Skin of body (tissue), 1 donor: ENCODE measurements at regions not wholly inside any gene's neighbourhood (a gene's known extent, or its start where the extent isn't known, plus 50 kb on each side); places are given as distances from the start of the nearest gene placed in this dataset.
A peak's percentile ranks its signal among the peaks of the same experiment; 100 is the strongest.

ENCODE experiments used
- DNase-seq: peaks from one replicate; lab custom pipeline; 2025; lab: John Stamatoyannopoulos, UW

- DNase-seq: no peak
These were observed 183.7 kb downstream of the RGS3 start for GRCh38 chr9:113646946-113647914.

- DNase-seq: no peak
These were observed 184.5 kb downstream of the RGS3 start for GRCh38 chr9:113648048-113648447.

- no peak for DNase-seq
These were observed 185.1 kb downstream of the RGS3 start for GRCh38 chr9:113648586-113648985.

GRCh38 chr9:113649054-113649453 is 185.5 kb downstream of the RGS3 start:
- no peak for DNase-seq

GRCh38 chr9:113649855-113650206 is 186.3 kb downstream of the RGS3 start:
- DNase-seq: no peak

- no peak for DNase-seq
These were observed 186.9 kb downstream of the RGS3 start for GRCh38 chr9:113650207-113651131.

GRCh38 chr9:113651896-113652295 is 188.4 kb downstream of the RGS3 start:
- no peak for DNase-seq

GRCh38 chr9:113652355-113653152 is 189.0 kb downstream of the RGS3 start:
- DNase-seq: no peak

- no peak for DNase-seq
These were observed 190.4 kb downstream of the RGS3 start for GRCh38 chr9:113653746-113654604.

- peak; percentile 71 for DNase-seq
These were observed 191.3 kb downstream of the RGS3 start for GRCh38 chr9:113654605-113655428.

GRCh38 chr9:113656771-113657670 is 193.5 kb downstream of the RGS3 start:
- DNase-seq: no peak

- peak; percentile 66 for DNase-seq
These were observed 194.4 kb downstream of the RGS3 start for GRCh38 chr9:113657765-113658544.

- DNase-seq: no peak
These were observed 195.0 kb downstream of the RGS3 start for GRCh38 chr9:113658545-113658895.

GRCh38 chr9:113659039-113659438 is 195.5 kb downstream of the RGS3 start:
- no peak for DNase-seq

- DNase-seq: no peak
These were observed 196.2 kb downstream of the RGS3 start for GRCh38 chr9:113659740-113660139.

GRCh38 chr9:113660196-113660595 is 196.7 kb downstream of the RGS3 start:
- no peak for DNase-seq

GRCh38 chr9:113661074-113661473 is 197.5 kb downstream of the RGS3 start:
- no peak for DNase-seq
